SJCRH30 (cell line): ENCODE measurements at regions not wholly inside any gene's neighbourhood (a gene's known extent, or its start where the extent isn't known, plus 50 kb on each side); places are given as distances from the start of the nearest gene placed in this dataset.
"Not testable (repeated sequence)": the region's sequence is repeated elsewhere in the genome, so short reads cannot be mapped to it uniquely, and the experiment has no call there.

Source experiments
- DNase-seq, 2 experiments: peaks; one replicate each; pipeline ENCODE4 v3.0.0-alpha.2; 2015 to 2020
- H3K27ac ChIP-seq: fragments of 250-450 bp; sonication (Bioruptor Pico); 2 replicates; pipeline ENCODE4 v1.5.1; 2020; ENCODE audit warnings: mild to moderate bottlenecking, moderate library complexity
- H3K27me3 ChIP-seq: fragments of 250-450 bp; sonication (Bioruptor Pico); 2 replicates; pipeline ENCODE4 v1.5.1; 2020; ENCODE audit warnings: mild to moderate bottlenecking, moderate library complexity
- H3K36me3 ChIP-seq: fragments of 250-450 bp; sonication (Bioruptor Pico); 2 replicates; pipeline ENCODE4 v1.5.1; 2020; ENCODE audit warnings: mild to moderate bottlenecking, moderate library complexity
- H3K4me1 ChIP-seq: fragments of 250-450 bp; sonication (Bioruptor Pico); 2 replicates; pipeline ENCODE4 v1.5.1; 2020; ENCODE audit warnings: mild to moderate bottlenecking, moderate library complexity
- H3K4me3 ChIP-seq: fragments of 250-450 bp; sonication (Bioruptor Pico); 2 replicates; pipeline ENCODE4 v1.5.1; 2020; ENCODE audit warnings: mild to moderate bottlenecking, moderate library complexity
- H3K9me3 ChIP-seq: fragments of 250-450 bp; sonication (Bioruptor Pico); replicated peaks from 2 replicates; pipeline ENCODE4 v1.5.1; 2020; ENCODE audit warnings: mild to moderate bottlenecking, moderate library complexity

GRCh38 chr11:21659377-21659776 is 533.5 kb upstream of the ANO5 start:
- H3K4me3 ChIP-seq, H3K27me3 ChIP-seq, H3K9me3 ChIP-seq, H3K36me3 ChIP-seq, H3K27ac ChIP-seq, DNase-seq, H3K4me1 ChIP-seq: not testable (repeated sequence)

GRCh38 chr11:21659961-21660360 is 532.9 kb upstream of the ANO5 start:
- Histone ChIP-seq H3K4me1 (no peaks in the 10 kb centered on the region), H3K9me3 (no peaks in the 10 kb centered on the region)
- DNase-seq, result peak in 1 of 2 experiments; percentile 28

GRCh38 chr11:21675049-21675616 is 517.8 kb upstream of the ANO5 start:
- H3K27ac ChIP-seq, result no peak overlapping the region
- H3K4me1 ChIP-seq, result no peaks in the 10 kb centered on the region
- H3K36me3 ChIP-seq, result no peaks in the 10 kb centered on the region
- H3K4me3 ChIP-seq, result no peak overlapping the region
- DNase-seq, result no peak
- H3K9me3 ChIP-seq, result 0 out of 2 replicates have a peak, but pooled peaks cover 4% of the 10 kb centered on the region
- H3K27me3 ChIP-seq, result no peaks in the 10 kb centered on the region

More at GRCh38 chr11:21659961-21660360, 532.9 kb upstream of the ANO5 start:
- Histone ChIP-seq H3K27ac (no peak overlapping the region), H3K36me3 (no peaks in the 10 kb centered on the region), H3K27me3 (no peaks in the 10 kb centered on the region), H3K4me3 (no peak overlapping the region)

GRCh38 chr11:21687643-21688042 is 505.2 kb upstream of the ANO5 start:
- Histone ChIP-seq H3K27me3 (no peaks in the 10 kb centered on the region), H3K27ac (no peak overlapping the region), H3K4me3 (no peak overlapping the region), H3K9me3 (no peaks in the 10 kb centered on the region), H3K4me1 (no peaks in the 10 kb centered on the region), H3K36me3 (no peaks in the 10 kb centered on the region)
- no peak for DNase-seq

GRCh38 chr11:21704539-21704938 is 488.3 kb upstream of the ANO5 start:
- Histone ChIP-seq H3K27ac (no peak overlapping the region), H3K36me3 (no peaks in the 10 kb centered on the region), H3K4me3 (no peak overlapping the region), H3K4me1 (peaks cover 7% of the 10 kb centered on the region; the same call in 1 of the 2 replicates), H3K27me3 (no peaks in the 10 kb centered on the region), H3K9me3 (no peaks in the 10 kb centered on the region)
- no peak for DNase-seq

GRCh38 chr11:21707116-21707739 is 485.7 kb upstream of the ANO5 start:
- Histone ChIP-seq H3K4me1 (peaks cover 21% of the 10 kb centered on the region), H3K4me3 (no peak overlapping the region), H3K9me3 (no peaks in the 10 kb centered on the region), H3K27me3 (no peaks in the 10 kb centered on the region), H3K27ac (no peak overlapping the region), H3K36me3 (no peaks in the 10 kb centered on the region)
- DNase-seq, result no peak

- peak overlapping the region; percentile 72 for H3K27ac ChIP-seq
- no peaks in the 10 kb centered on the region for H3K36me3 ChIP-seq
- H3K4me1 ChIP-seq, result peaks cover 26% of the 10 kb centered on the region
- peak; percentile 83 to 93 for DNase-seq
- no peaks in the 10 kb centered on the region for H3K9me3 ChIP-seq
- no peaks in the 10 kb centered on the region for H3K27me3 ChIP-seq
- no peak overlapping the region for H3K4me3 ChIP-seq
These were observed 482.1 kb upstream of the ANO5 start for GRCh38 chr11:21710809-21711208.

GRCh38 chr11:21711341-21711740 is 481.5 kb upstream of the ANO5 start:
- Histone ChIP-seq H3K36me3 (no peaks in the 10 kb centered on the region), H3K27me3 (no peaks in the 10 kb centered on the region), H3K9me3 (no peaks in the 10 kb centered on the region), H3K4me1 (peaks cover 26% of the 10 kb centered on the region), H3K4me3 (no peak overlapping the region), H3K27ac (peak overlapping the region; percentile 72)
- no peak for DNase-seq

GRCh38 chr11:21723678-21724077 is 469.2 kb upstream of the ANO5 start:
- Histone ChIP-seq H3K9me3 (no peaks in the 10 kb centered on the region), H3K36me3 (no peaks in the 10 kb centered on the region), H3K4me3 (no peak overlapping the region), H3K4me1 (no peaks in the 10 kb centered on the region), H3K27me3 (no peaks in the 10 kb centered on the region), H3K27ac (no peak overlapping the region)
- no peak for DNase-seq

GRCh38 chr11:21727102-21727501 is 465.8 kb upstream of the ANO5 start:
- no peak for DNase-seq
- no peak overlapping the region for H3K27ac ChIP-seq
- no peaks in the 10 kb centered on the region for H3K36me3 ChIP-seq

GRCh38 chr11:21736404-21736803 is 456.5 kb upstream of the ANO5 start:
- H3K4me1 ChIP-seq, result no peaks in the 10 kb centered on the region
- no peak overlapping the region for H3K4me3 ChIP-seq
- no peaks in the 10 kb centered on the region for H3K36me3 ChIP-seq
- no peaks in the 10 kb centered on the region for H3K9me3 ChIP-seq
- no peak overlapping the region for H3K27ac ChIP-seq
- DNase-seq, result no peak
- H3K27me3 ChIP-seq, result no peaks in the 10 kb centered on the region

More at GRCh38 chr11:21727102-21727501, 465.8 kb upstream of the ANO5 start:
- Histone ChIP-seq H3K4me3 (no peak overlapping the region), H3K27me3 (no peaks in the 10 kb centered on the region), H3K9me3 (no peaks in the 10 kb centered on the region), H3K4me1 (no peaks in the 10 kb centered on the region)

GRCh38 chr11:21752475-21753243 is 440.2 kb upstream of the ANO5 start:
- not testable (repeated sequence) for H3K27ac ChIP-seq, DNase-seq, H3K4me1 ChIP-seq, H3K27me3 ChIP-seq, H3K36me3 ChIP-seq, H3K9me3 ChIP-seq, H3K4me3 ChIP-seq

GRCh38 chr11:21753244-21753767 is 439.6 kb upstream of the ANO5 start:
- not testable (repeated sequence) for H3K4me3 ChIP-seq, H3K27me3 ChIP-seq, DNase-seq, H3K36me3 ChIP-seq, H3K9me3 ChIP-seq, H3K27ac ChIP-seq, H3K4me1 ChIP-seq

- Histone ChIP-seq H3K27me3 (no peaks in the 10 kb centered on the region), H3K27ac (no peak overlapping the region), H3K36me3 (no peaks in the 10 kb centered on the region), H3K9me3 (peaks cover 3% of the 10 kb centered on the region), H3K4me1 (no peaks in the 10 kb centered on the region), H3K4me3 (no peak overlapping the region)
- no peak for DNase-seq
These were observed 431.9 kb upstream of the ANO5 start for GRCh38 chr11:21761000-21761399.

- no peak overlapping the region for H3K27ac ChIP-seq
- H3K27me3 ChIP-seq, result no peaks in the 10 kb centered on the region
- H3K4me3 ChIP-seq, result no peak overlapping the region
- no peaks in the 10 kb centered on the region for H3K9me3 ChIP-seq
- peaks cover 6% of the 10 kb centered on the region; the same call in 1 of the 2 replicates for H3K4me1 ChIP-seq
- peak in 1 of 2 experiments; percentile 17 for DNase-seq
- H3K36me3 ChIP-seq, result no peaks in the 10 kb centered on the region
These were observed 424.5 kb upstream of the ANO5 start for GRCh38 chr11:21768388-21768787.
